ENCODE measurements at regions not wholly inside any gene's neighbourhood (a gene's known extent, or its start where the extent isn't known, plus 50 kb on each side); places are given as distances from the start of the nearest gene placed in this dataset.

DNA sequence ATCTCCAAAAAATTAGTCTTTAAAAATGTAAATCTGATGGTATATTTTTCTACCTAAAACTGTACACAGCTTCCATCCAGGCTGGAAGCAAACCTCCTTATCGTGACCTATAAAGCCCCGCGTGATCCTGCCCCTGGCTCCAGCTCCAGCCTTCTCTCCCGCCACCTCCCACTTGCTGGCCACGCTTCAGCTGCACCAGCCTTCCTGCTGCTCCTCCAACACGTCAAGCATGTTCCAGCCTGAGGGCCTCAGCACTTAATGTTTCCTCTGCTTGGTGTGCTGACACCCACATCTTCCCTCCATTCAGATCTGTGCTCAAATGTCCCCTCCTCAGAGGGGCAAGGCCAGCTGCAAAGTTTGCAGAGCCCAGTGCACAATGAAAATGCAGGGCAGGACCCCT, 123.5 kb upstream of the MAGI3 start:
- no peak for DNase-seq

- DNase-seq: no peak
Measured at GRCh38 chr1:113269168-113269963, 120.9 kb upstream of the MAGI3 start.

DNA sequence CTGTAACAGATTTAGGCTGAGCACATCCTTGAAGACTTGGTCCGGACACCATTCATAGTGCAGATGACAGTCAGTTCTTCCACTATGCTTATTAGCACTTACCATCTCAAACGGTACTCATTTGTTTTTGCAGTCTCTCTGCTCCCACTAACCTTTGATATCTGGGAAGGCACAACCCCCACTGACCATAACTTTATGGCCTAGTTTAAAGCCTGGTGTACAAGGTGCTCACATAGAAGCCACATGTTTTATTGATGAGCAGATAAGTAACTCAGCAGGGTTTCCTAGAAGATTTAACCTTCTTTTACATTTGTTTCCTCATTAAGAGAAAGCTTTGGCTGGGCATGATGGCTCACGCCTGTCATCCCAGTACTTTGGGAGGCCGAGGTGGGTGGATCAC, 119.3 kb upstream of the MAGI3 start:
- DNase-seq: no peak

DNA sequence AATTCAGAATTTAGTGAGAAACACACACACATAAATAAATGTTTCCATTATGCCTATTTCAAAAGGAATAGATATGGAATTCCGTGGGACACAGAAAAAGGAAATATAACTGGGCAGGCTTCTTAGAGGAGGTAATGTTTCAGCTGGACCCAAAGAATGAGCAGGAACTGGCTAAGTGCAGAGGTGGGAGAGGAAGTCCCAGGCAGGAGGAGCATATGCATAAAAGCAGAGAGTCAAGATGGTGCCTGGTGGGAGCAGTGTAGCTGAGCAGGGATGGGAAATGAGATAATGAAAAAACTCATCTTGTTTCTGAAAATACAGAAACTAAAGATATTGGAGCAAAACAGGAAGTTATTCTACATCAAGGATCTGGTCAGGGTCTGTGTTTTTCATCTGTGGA, 115.2 kb upstream of the MAGI3 start:
- no peak for DNase-seq

DNA sequence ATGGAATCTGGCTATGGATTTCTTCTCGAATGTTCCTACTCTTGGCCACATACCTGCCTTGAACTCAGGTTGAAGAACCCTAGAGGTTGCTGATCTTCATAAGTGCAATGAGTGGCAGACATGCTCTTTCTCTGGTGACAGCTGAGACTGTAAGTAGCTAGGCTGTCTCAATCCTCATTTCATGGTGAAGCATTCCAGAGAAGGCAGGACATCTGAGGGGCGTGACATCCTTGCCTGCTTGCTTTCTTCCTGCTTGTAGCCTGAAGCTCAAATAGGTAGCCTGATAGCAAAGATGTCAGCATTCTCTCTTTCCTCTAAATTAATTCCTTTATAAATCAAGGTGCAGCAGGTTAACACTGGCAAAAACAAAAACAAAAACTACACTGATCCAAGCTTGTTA, 114.6 kb upstream of the MAGI3 start:
- no peak for DNase-seq

DNA sequence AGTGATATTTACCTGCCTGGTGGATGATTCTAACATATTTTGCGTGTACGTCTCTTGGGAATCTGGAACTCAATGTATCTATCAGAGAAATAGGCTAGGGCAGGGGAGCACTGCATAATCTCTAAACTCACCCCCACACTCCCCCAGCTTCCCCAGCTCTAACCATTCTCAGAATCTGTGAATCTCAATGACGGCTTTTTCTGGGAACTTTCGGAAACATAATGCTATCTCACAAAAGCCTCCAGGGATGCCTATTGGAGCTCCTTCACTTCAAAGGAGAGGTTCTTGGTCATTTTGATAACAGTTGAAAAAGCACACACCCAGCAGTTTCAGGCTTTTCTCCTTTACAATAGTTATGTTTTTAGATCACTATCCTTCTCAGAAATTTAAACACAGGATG, 113.8 kb upstream of the MAGI3 start:
- DNase-seq: no peak

- DNase-seq: no peak
Measured at GRCh38 chr1:113278371-113278770, 111.9 kb upstream of the MAGI3 start.

- DNase-seq: no peak
Measured at GRCh38 chr1:113278777-113279176, 111.5 kb upstream of the MAGI3 start.

DNA sequence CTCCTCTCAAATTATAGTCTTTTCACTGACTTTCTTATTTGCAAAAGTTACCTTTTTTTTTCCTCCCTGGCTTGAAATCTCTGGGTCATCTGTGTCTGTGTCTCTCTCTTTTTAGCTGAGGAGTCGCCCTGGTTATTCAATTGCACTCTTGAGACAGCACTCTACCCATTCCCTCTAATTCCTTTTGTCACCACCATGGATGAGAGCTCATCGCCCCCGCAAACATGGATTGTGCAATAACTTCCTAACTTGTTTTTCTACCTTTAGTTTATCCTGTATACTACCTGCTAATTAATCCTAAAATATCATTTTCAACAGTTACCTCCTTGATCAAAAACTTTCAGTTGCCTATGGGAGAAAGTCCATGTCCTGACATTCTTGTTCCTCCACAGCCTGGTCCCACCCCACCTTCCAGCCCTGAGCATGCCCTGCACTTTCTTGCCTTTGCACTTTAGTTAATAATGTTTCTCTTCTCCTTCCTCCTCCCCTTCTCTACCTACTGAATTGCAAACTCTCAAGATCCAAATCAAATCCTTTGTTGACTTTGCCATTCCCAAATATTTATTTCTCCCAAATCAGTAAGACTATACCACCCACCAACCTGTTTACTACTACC, 110.4 kb upstream of the MAGI3 start:
- DNase-seq: no peak

DNA sequence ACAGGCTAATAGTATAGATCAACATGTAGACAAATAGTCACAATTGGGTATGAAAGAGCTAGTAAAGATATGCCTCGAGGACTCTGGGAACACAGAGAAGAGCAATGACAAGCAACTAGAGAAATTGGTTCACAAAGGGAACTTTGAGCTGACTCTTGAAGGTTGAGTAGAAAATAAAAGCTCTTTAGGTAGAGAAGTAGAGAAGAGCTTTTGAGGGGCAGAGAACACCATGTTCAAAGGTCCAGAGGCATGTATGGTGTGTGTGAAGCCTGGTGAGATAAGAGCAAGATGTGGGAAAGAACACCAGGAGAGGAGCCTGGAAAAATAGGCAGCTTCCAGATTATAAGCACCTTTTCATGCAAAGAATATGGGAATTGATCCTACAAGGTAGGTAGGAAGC, 109.7 kb upstream of the MAGI3 start:
- no peak for DNase-seq

GRCh38 chr1:113281550-113281949, 108.8 kb upstream of the MAGI3 start:
- DNase-seq: no peak

- DNase-seq: no peak
Measured at GRCh38 chr1:113282008-113282892, 108.1 kb upstream of the MAGI3 start.

GRCh38 chr1:113282893-113283285, 107.4 kb upstream of the MAGI3 start:
- no peak for DNase-seq

GRCh38 chr1:113283914-113284313, 106.4 kb upstream of the MAGI3 start:
- no peak for DNase-seq

DNA sequence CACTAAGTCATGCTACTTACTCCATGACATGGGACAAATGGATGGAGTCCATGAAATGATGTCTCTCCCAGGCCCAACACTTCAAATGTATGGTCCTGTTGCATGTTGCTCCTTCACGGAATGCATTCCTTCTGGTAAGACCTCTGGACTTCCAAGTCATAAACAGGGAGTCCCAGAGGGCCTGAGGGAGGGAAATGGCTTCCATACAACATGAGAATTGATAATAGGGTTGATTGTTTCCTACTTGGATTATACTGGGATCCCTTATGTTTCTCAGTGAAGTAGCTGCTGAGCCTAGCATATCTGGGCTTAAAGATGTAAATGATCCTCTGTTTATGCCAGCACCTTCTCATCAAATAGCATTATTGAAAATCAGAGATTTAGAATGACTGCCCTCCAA, 104.2 kb upstream of the MAGI3 start:
- DNase-seq: no peak

DNA sequence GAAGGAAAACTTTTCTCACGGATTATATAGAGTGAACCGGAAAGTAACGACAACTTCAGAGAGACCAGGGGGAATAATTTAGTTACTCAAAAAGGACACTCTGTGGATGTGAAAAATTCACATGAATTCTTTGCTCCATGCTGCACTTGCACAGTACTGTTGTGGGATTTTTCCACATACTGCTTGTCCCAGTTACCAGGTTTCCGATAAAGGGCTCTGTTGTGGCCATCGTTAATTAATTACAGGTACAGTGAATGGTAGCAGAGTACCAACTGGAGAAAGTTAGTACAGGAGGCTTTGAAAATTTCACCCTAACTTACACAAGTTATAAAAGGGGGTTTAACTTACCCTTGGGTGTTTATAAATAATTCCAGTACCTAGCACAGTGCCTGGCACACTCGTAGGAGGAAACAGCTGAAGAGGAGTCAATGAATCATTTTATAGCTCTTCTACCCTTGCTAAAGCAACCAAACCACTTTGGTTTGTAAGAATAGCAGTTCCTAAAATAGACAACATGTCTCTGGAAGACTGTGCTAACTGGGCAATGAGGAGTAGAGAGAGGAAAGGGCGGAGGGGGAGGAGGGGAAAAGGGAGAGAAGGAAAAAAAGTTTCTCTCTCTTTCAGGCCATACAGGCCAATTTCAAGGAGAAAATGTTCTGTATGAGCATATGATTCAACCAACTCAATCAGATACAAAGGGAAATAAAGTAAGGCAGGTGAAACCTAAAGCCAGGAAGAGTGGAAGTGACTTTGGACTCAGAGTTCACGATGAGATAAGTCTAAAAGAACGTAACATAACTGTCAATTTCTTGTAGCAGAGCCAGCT, 98.3 kb upstream of the MAGI3 start:
- no peak for DNase-seq

DNA sequence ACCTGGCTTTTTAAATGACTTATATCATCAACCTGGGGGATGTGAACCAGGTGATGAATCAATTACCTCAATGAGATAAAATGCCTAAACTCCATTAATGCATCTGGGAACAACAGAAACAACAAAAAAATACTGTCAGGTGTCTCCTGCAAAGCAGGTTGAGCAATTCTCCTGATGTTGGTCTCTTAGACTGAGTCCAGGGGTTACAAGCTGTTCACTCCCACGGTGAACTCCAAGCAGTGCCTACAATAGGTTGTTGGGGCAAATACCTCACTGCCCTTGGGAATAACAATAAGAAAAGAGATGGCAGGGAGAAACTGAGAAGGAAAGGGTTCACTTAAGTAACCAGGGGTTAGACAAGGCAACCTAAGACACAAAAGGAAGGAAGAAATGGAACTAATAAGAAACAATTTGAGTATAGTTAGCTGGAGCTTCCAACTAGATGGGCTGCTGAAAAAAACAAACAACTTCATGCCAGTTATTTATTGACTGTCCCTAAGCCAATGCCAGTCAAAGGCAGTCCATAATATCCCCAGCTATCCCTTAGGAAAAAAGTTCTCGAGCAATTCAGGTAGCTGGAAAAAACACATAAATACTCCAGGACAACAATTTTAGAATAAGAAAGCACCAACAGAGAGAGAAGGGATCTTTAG, 97.6 kb upstream of the MAGI3 start:
- DNase-seq: no peak

- no peak for DNase-seq
Measured at GRCh38 chr1:113293256-113293626, 97.1 kb upstream of the MAGI3 start.

DNA sequence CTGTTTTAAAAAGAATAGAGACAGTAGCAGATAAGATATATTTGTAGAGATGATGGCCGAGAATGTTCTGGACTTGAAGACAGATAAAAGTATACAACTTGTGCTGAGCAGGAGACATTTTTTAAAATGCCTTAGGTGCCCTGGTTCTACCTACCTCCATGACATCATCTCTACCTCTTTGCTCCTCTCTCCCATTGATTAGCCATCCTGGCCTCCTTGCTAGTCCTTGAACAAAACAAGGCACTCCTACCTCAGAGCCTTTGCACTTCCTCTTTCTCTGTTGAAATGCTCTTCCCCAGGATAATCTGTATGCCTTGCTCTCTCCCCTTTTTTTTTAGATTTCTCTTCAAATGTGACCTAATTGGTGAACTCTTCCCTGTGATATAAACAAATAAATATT, 92.6 kb upstream of the MAGI3 start:
- no peak for DNase-seq

GRCh38 chr1:113298941-113299340, 91.4 kb upstream of the MAGI3 start:
- no peak for DNase-seq

DNA sequence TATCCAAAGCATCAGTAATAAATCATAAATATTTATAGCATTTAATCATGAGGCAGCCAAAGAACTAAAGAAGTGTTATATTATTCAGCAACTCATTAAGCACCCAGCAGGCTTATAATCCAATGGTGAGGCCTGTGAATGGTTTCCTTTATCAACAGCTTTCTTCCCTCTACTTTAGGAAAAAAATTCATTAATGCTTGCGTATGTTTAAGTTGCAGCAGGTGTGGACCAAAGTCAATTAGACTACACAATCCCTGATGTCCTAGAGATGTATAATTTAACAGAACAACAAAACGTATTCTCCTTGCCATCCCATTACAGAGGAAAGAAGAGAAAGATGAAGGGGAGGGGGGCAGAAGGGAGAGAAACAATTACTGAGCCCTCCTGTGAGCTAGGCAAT, 87.7 kb upstream of the MAGI3 start:
- no peak for DNase-seq

DNA sequence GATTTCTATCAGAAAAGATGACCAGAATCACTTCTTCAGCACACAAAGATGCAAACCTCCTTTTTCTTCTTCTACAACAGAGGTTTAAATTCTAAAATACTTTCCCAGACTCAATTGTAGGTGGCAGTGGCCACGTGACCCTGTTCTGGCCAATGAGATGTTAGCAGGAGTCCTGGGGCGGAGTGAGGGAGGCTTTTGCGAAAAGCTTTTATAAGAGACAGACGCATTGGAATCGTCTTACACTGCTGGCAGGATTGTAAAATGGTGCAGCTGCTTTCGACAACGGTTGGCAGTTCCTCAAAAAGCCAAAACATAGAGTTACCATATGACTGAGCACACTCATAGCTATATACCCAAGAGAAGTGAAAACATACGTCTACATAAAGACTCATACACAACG, 87.0 kb upstream of the MAGI3 start:
- peak; percentile 57 for DNase-seq

Data from NCI-H446 treated with DMSO at 0.1 percent for 48 hours (cell line).